Mesendoderm (in vitro differentiated cells): ENCODE measurements at regions not wholly inside any gene's neighbourhood (a gene's known extent, or its start where the extent isn't known, plus 50 kb on each side); places are given as distances from the start of the nearest gene placed in this dataset.
"Not testable (repeated sequence)": the region's sequence is repeated elsewhere in the genome, so short reads cannot be mapped to it uniquely, and the experiment has no call there.

Experiments used
- DNase-seq: peaks from one replicate; pipeline ENCODE4 v3.0.0; 2013
- H2AK5ac ChIP-seq: 2 replicates; pipeline ENCODE4 v1.6.1; 2013; ENCODE audit warnings: low read length, inconsistent platforms
- H2BK120ac ChIP-seq: 2 replicates; pipeline ENCODE4 v1.6.1; 2013; ENCODE audit warnings: low read depth, mild to moderate bottlenecking, low read length, moderate library complexity, mixed read lengths
- H2BK15ac ChIP-seq: replicated peaks from 2 replicates; pipeline ENCODE4 v1.6.1; 2013; ENCODE audit warnings: low read depth, mild to moderate bottlenecking, moderate library complexity
- H2BK5ac ChIP-seq: 2 replicates; pipeline ENCODE4 v1.6.1; 2013; ENCODE audit warnings: low read length, inconsistent platforms
- H3K18ac ChIP-seq: 2 replicates; pipeline ENCODE4 v1.6.1; 2013; ENCODE audit warnings: mild to moderate bottlenecking, low read length, mixed read lengths
- H3K23ac ChIP-seq: one replicate; pipeline ENCODE4 v1.6.1; 2013; ENCODE audit warnings: low read length
- H3K27ac ChIP-seq: 2 replicates; pipeline ENCODE4 v1.5.1; 2013; ENCODE audit warnings: low read depth, mild to moderate bottlenecking, inconsistent platforms, low read length, moderate library complexity
- H3K27me3 ChIP-seq: 2 replicates; pipeline ENCODE4 v1.6.1; 2013; ENCODE audit warnings: low read length, control low read depth, mild to moderate bottlenecking, inconsistent platforms; ENCODE audit not compliant: insufficient read depth, poor library complexity
- H3K36me3 ChIP-seq: 2 replicates; pipeline ENCODE4 v1.6.1; 2013; ENCODE audit warnings: low read length, inconsistent platforms; ENCODE audit not compliant: control insufficient read depth, insufficient read depth
- H3K4ac ChIP-seq: one replicate; pipeline ENCODE4 v1.6.1; 2013; ENCODE audit warnings: low read depth, mild to moderate bottlenecking, low read length, moderate library complexity
- H3K4me1 ChIP-seq: 2 replicates; pipeline ENCODE4 v1.6.1; 2013; ENCODE audit warnings: low read depth, low read length, inconsistent platforms; ENCODE audit not compliant: control insufficient read depth
- H3K4me2 ChIP-seq: 2 replicates; pipeline ENCODE4 v1.6.1; 2013; ENCODE audit warnings: low read length
- H3K4me3 ChIP-seq: 2 replicates; pipeline ENCODE4 v1.5.1; 2013; ENCODE audit warnings: mild to moderate bottlenecking, low read length
- H3K56ac ChIP-seq: one replicate; pipeline ENCODE4 v1.6.1; 2013; ENCODE audit warnings: low read length
- H3K79me1 ChIP-seq: 2 replicates; pipeline ENCODE4 v1.6.1; 2013; ENCODE audit warnings: low read length, inconsistent platforms
- H3K79me2 ChIP-seq: 2 replicates; pipeline ENCODE4 v1.6.1; 2013; ENCODE audit warnings: mild to moderate bottlenecking, low read length; ENCODE audit not compliant: control insufficient read depth, insufficient read depth
- H3K9ac ChIP-seq: 2 replicates; pipeline ENCODE4 v1.6.1; 2013; ENCODE audit warnings: low read length, inconsistent platforms
- H4K5ac ChIP-seq: one replicate; pipeline ENCODE4 v1.6.1; 2013; ENCODE audit warnings: low read length
- H4K8ac ChIP-seq: one replicate; pipeline ENCODE4 v1.6.1; 2013; ENCODE audit warnings: low read depth, mild to moderate bottlenecking, control low read depth, low read length, moderate library complexity
- WGBS: extraction: QIAGEN DNeasy Blood & Tissue Kit; methylation state at CpG from one replicate; pipeline ENCODE4 v1.1.7; 2013; ENCODE audit warnings: low lambda C conversion rate, missing lambda C conversion rate; ENCODE audit not compliant: insufficient coverage; ENCODE audit errors: extremely low coverage; 5-methylcytosine and 5-hydroxymethylcytosine counted together

DNA sequence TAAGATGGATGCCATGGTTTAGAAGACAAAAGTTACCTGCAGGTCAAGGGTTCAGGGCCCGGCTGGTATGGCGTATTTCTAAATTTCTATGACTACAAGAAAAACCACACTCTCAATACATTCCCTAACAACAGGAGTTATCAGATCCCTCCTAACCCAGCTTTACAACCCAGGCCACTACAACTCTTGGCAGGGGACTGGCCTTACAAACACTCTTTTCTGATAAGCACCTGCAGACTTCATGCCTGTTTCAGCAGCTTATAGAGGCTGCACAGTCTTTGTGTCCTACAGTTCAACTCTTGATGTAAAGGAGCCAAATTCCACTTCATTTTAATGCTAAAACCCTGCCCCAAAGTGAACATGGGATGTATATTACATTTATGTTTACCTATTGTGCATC, 461.4 kb downstream of the SIPA1L2 start:
- Histone ChIP-seq H2AK5ac (no peak overlapping the region), H3K4ac (no peak overlapping the region), H4K5ac (no peak overlapping the region), H3K4me1 (no peaks in the 10 kb centered on the region), H3K4me2 (no peak overlapping the region), H3K27ac (no peak overlapping the region), H2BK5ac (no peak overlapping the region), H3K18ac (no peak overlapping the region), H3K4me3 (no peak overlapping the region), H3K27me3 (no peaks in the 10 kb centered on the region), H3K56ac (no peak overlapping the region), H2BK15ac (no peak overlapping the region), H3K23ac (no peak overlapping the region), H3K9ac (no peak overlapping the region), H4K8ac (no peak overlapping the region), H3K79me2 (no peaks in the 10 kb centered on the region), H3K79me1 (no peaks in the 10 kb centered on the region), H3K36me3 (no peaks in the 10 kb centered on the region), H2BK120ac (no peak overlapping the region)
- DNase-seq: no peak
- WGBS: no CpG with 5 or more reads among the region's 2 CpGs

GRCh38 chr1:232166942-232167341, 463.0 kb downstream of the SIPA1L2 start:
- no peaks in the 10 kb centered on the region for H3K36me3 ChIP-seq
- no peak overlapping the region for H2BK15ac ChIP-seq
- H3K18ac ChIP-seq: peak overlapping the region; percentile 30
- H3K4me3 ChIP-seq: no peak overlapping the region
- no peak overlapping the region for H4K5ac ChIP-seq
- no peaks in the 10 kb centered on the region for H3K79me1 ChIP-seq
- no peak overlapping the region for H3K27ac ChIP-seq
- DNase-seq: peak; percentile 45
- H3K4me1 ChIP-seq: no peaks in the 10 kb centered on the region
- no CpG with 5 or more reads among the region's 4 CpGs for WGBS
- no peaks in the 10 kb centered on the region for H3K79me2 ChIP-seq
- H3K27me3 ChIP-seq: no peaks in the 10 kb centered on the region
- H3K56ac ChIP-seq: no peak overlapping the region
- H2BK120ac ChIP-seq: no peak overlapping the region
- no peak overlapping the region for H3K23ac ChIP-seq
- H3K9ac ChIP-seq: no peak overlapping the region
- H4K8ac ChIP-seq: no peak overlapping the region
- H2AK5ac ChIP-seq: no peak overlapping the region
- no peak overlapping the region for H3K4me2 ChIP-seq
- no peak overlapping the region for H2BK5ac ChIP-seq
- H3K4ac ChIP-seq: no peak overlapping the region

- Histone ChIP-seq H3K18ac (no peak overlapping the region), H3K4ac (no peak overlapping the region), H2AK5ac (no peak overlapping the region), H3K23ac (no peak overlapping the region), H2BK5ac (no peak overlapping the region), H3K56ac (no peak overlapping the region), H3K79me2 (no peaks in the 10 kb centered on the region), H3K4me2 (no peak overlapping the region), H4K8ac (no peak overlapping the region), H3K4me1 (no peaks in the 10 kb centered on the region), H3K79me1 (no peaks in the 10 kb centered on the region), H4K5ac (no peak overlapping the region), H3K36me3 (no peaks in the 10 kb centered on the region), H3K27me3 (no peaks in the 10 kb centered on the region), H2BK15ac (no peak overlapping the region), H3K27ac (no peak overlapping the region), H3K9ac (no peak overlapping the region), H2BK120ac (no peak overlapping the region), H3K4me3 (no peak overlapping the region)
- WGBS: no CpG with 5 or more reads among the region's 4 CpGs
- DNase-seq: no peak
These were observed 465.6 kb downstream of the SIPA1L2 start for GRCh38 chr1:232164078-232164963.

GRCh38 chr1:232163533-232163932, 466.4 kb downstream of the SIPA1L2 start:
- H3K9ac ChIP-seq: no peak overlapping the region
- H2BK5ac ChIP-seq: no peak overlapping the region
- 100% methylated on average over 1 of the region's 1 CpG for WGBS
- no peak overlapping the region for H3K27ac ChIP-seq
- no peak overlapping the region for H3K4ac ChIP-seq
- H3K79me1 ChIP-seq: no peaks in the 10 kb centered on the region
- no peak overlapping the region for H4K5ac ChIP-seq
- H3K4me1 ChIP-seq: no peaks in the 10 kb centered on the region
- H3K27me3 ChIP-seq: no peaks in the 10 kb centered on the region
- H3K18ac ChIP-seq: no peak overlapping the region
- no peak overlapping the region for H3K23ac ChIP-seq
- no peaks in the 10 kb centered on the region for H3K79me2 ChIP-seq
- no peak overlapping the region for H2BK120ac ChIP-seq
- no peak overlapping the region for H2BK15ac ChIP-seq
- no peak overlapping the region for H3K56ac ChIP-seq
- H2AK5ac ChIP-seq: no peak overlapping the region
- no peak overlapping the region for H3K4me2 ChIP-seq
- H3K36me3 ChIP-seq: no peaks in the 10 kb centered on the region
- no peak for DNase-seq
- no peak overlapping the region for H3K4me3 ChIP-seq
- H4K8ac ChIP-seq: no peak overlapping the region

GRCh38 chr1:232162001-232162400, 467.9 kb downstream of the SIPA1L2 start:
- Histone ChIP-seq H3K4ac (no peak overlapping the region), H2BK120ac (no peak overlapping the region), H2AK5ac (no peak overlapping the region), H3K18ac (no peak overlapping the region), H3K79me2 (no peaks in the 10 kb centered on the region), H3K56ac (no peak overlapping the region), H3K23ac (no peak overlapping the region), H3K27ac (no peak overlapping the region), H3K9ac (no peak overlapping the region), H4K8ac (no peak overlapping the region), H3K4me1 (no peaks in the 10 kb centered on the region), H2BK15ac (no peak overlapping the region), H4K5ac (no peak overlapping the region), H3K79me1 (no peaks in the 10 kb centered on the region), H2BK5ac (no peak overlapping the region), H3K27me3 (no peaks in the 10 kb centered on the region), H3K4me2 (no peak overlapping the region), H3K4me3 (no peak overlapping the region), H3K36me3 (no peaks in the 10 kb centered on the region)
- DNase-seq: no peak
- WGBS: no CpG with 5 or more reads among the region's 1 CpG

DNA sequence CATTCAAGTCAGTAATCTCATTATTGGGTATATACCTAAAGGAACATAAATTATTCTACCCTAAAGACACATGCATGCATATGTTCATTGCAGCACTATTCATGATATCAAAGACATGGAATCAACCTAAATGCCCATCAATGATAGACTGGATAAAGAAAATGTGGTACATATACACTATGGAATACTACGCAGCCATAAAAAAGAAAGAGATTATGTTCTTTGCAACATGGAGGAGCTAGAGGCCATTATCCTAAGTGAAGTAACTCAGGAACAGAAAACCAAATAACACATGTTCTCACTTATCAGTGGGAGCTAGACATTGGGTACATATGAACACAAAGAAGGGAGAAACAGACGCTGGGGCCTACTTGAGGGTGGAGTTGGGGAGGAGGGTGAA, 471.4 kb downstream of the SIPA1L2 start:
- H3K23ac ChIP-seq, H2BK120ac ChIP-seq: not testable (repeated sequence)
- WGBS: no CpG with 5 or more reads among the region's 2 CpGs

More for the DNA sequence above, 471.4 kb downstream of the SIPA1L2 start:
- H3K4ac ChIP-seq, H4K5ac ChIP-seq, H2BK5ac ChIP-seq, H3K79me1 ChIP-seq, H2AK5ac ChIP-seq, H3K18ac ChIP-seq, DNase-seq, H3K9ac ChIP-seq, H3K4me2 ChIP-seq, H4K8ac ChIP-seq, H3K79me2 ChIP-seq, H3K56ac ChIP-seq, H3K4me1 ChIP-seq, H3K27me3 ChIP-seq, H3K36me3 ChIP-seq, H3K4me3 ChIP-seq, H3K27ac ChIP-seq, H2BK15ac ChIP-seq: not testable (repeated sequence)
